Vagina (tissue), 2 donors: ENCODE measurements at regions not wholly inside any gene's neighbourhood (a gene's known extent, or its start where the extent isn't known, plus 50 kb on each side); places are given as distances from the start of the nearest gene placed in this dataset.

Experiments
- CTCF ChIP-seq, 3 experiments: fragments of 450-650 bp in 2 of 3; fragments of 200-600 bp in 1 of 3; sonication (generic) in 1 of 3; IDR thresholded peaks; one replicate each; pipeline ENCODE4 v1.5.1; 2017 to 2019; ENCODE audit warnings: antibody characterized with exemption in 3 of 3, mild to moderate bottlenecking in 2 of 3, moderate library complexity in 2 of 3
- POLR2A ChIP-seq, 2 donors: fragments of 450-650 bp; IDR thresholded peaks; one replicate each; pipeline ENCODE4 v1.6.1; 2017; ENCODE audit warnings: antibody characterized with exemption in 2 of 2, mild to moderate bottlenecking in 2 of 2, moderate library complexity in 2 of 2
- POLR2AphosphoS5 ChIP-seq, 2 donors: sonication (generic); formaldehyde crosslinking; IDR thresholded peaks; one replicate each; pipeline ENCODE4 v1.9.0; 2017; ENCODE audit warnings: antibody characterized with exemption in 2 of 2, mild to moderate bottlenecking in 2 of 2, low read depth in 1 of 2; ENCODE audit not compliant: insufficient read depth in 1 of 2

- TF ChIP-seq CTCF (IDR thresholded peaks at IDR 0.05) (no peak), POLR2AphosphoS5 (IDR thresholded peaks at IDR 0.05; ENCODE audit: insufficient read depth in 1 of 2, low read depth in 1 of 2) (no peak), POLR2A (IDR thresholded peaks at IDR 0.05) (no peak)
Observed at GRCh38 chr2:138103156-138103555, 138.9 kb downstream of the HNMT start.
